ENCODE measurements at regions not wholly inside any gene's neighbourhood (a gene's known extent, or its start where the extent isn't known, plus 50 kb on each side); places are given as distances from the start of the nearest gene placed in this dataset.

DNA sequence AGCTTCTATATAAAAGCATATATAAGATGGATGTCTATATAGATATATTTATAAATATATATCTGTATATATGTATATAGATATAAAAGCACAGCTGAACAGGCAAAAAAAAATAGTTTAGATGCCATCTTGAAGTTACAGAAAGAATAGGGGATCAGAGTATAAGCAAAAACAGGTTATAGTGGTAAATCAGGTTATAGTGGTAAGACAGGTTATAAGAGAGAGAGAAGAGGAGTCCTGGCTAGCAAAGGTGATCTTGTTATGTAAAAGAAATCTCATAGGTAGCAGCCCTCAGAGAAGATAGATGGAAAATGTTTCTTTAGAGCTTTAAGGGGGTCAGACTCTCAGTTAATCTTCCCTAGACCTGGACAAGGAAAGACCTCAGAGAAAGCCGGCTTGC is 1263.1 kb downstream of the PCDH7 start:
- TF ChIP-seq, protein P1, sequence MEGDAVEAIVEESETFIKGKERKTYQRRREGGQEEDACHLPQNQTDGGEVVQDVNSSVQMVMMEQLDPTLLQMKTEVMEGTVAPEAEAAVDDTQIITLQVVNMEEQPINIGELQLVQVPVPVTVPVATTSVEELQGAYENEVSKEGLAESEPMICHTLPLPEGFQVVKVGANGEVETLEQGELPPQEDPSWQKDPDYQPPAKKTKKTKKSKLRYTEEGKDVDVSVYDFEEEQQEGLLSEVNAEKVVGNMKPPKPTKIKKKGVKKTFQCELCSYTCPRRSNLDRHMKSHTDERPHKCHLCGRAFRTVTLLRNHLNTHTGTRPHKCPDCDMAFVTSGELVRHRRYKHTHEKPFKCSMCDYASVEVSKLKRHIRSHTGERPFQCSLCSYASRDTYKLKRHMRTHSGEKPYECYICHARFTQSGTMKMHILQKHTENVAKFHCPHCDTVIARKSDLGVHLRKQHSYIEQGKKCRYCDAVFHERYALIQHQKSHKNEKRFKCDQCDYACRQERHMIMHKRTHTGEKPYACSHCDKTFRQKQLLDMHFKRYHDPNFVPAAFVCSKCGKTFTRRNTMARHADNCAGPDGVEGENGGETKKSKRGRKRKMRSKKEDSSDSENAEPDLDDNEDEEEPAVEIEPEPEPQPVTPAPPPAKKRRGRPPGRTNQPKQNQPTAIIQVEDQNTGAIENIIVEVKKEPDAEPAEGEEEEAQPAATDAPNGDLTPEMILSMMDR (IDR thresholded peaks at IDR 0.05), result no peak
- TF ChIP-seq POLR2A (IDR thresholded peaks at IDR 0.05), result no peak
